ENCODE measurements at regions not wholly inside any gene's neighbourhood (a gene's known extent, or its start where the extent isn't known, plus 50 kb on each side); places are given as distances from the start of the nearest gene placed in this dataset.
"Not testable (repeated sequence)": the region's sequence is repeated elsewhere in the genome, so short reads cannot be mapped to it uniquely, and the experiment has no call there.

GRCh38 chr16:29306943-29307597 is 99.4 kb downstream of the NPIPB11 start:
- H3K4me1 Mint-ChIP-seq = no peaks in the 10 kb centered on the region
- ATAC-seq = no peak
- no peak overlapping the region for H3K4me3 Mint-ChIP-seq
- intact Hi-C loops (cut with DNase I, micrococcal nuclease) = no loop called here
- CTCF ChIA-PET = no interaction called here
- H3K9me3 Mint-ChIP-seq (ENCODE audit: low read depth) = no peaks in the 10 kb centered on the region
- no peaks in the 10 kb centered on the region for H3K27me3 Mint-ChIP-seq
- DNase-seq = no peak
- no peaks in the 10 kb centered on the region for H3K36me3 Mint-ChIP-seq (ENCODE audit: low read depth)
- POLR2A ChIA-PET = no interaction called here
- H3K27ac Mint-ChIP-seq = no peak overlapping the region

GRCh38 chr16:29306201-29306600 is 100.3 kb downstream of the NPIPB11 start:
- no peaks in the 10 kb centered on the region for H3K4me1 Mint-ChIP-seq
- DNase-seq = no peak
- no peaks in the 10 kb centered on the region for H3K9me3 Mint-ChIP-seq (ENCODE audit: low read depth)
- H3K27me3 Mint-ChIP-seq = no peaks in the 10 kb centered on the region
- intact Hi-C loops (cut with DNase I, micrococcal nuclease) = no loop called here
- no peaks in the 10 kb centered on the region for H3K36me3 Mint-ChIP-seq (ENCODE audit: low read depth)
- POLR2A ChIA-PET = no interaction called here
- H3K27ac Mint-ChIP-seq = no peak overlapping the region
- no peak overlapping the region for H3K4me3 Mint-ChIP-seq
- CTCF ChIA-PET = no interaction called here
- no peak for ATAC-seq

- DNase-seq; H3K27me3 Mint-ChIP-seq; intact Hi-C loops (cut with DNase I, micrococcal nuclease); POLR2A ChIA-PET; H3K4me3 Mint-ChIP-seq; ATAC-seq; H3K36me3 Mint-ChIP-seq (ENCODE audit: low read depth); H3K9me3 Mint-ChIP-seq (ENCODE audit: low read depth); H3K4me1 Mint-ChIP-seq; H3K27ac Mint-ChIP-seq: not testable (repeated sequence)
- CTCF ChIA-PET = interaction anchor here (0.5 kb wide), 1 partner anchor 78 kb away, joined by 3 read pairs; no protein-coding TSS in a partner anchor
Measured at GRCh38 chr16:29305018-29305417, 101.5 kb downstream of the NPIPB11 start.

GRCh38 chr16:29304251-29304650 is 102.3 kb downstream of the NPIPB11 start:
- no peak overlapping the region for H3K4me3 Mint-ChIP-seq
- ATAC-seq (no peak), DNase-seq (no peak)
- ChIA-PET POLR2A (no interaction called here), CTCF (no interaction called here)
- H3K9me3 Mint-ChIP-seq (ENCODE audit: low read depth) = no peaks in the 10 kb centered on the region
- no peaks in the 10 kb centered on the region for H3K27me3 Mint-ChIP-seq
- H3K36me3 Mint-ChIP-seq (ENCODE audit: low read depth) = no peaks in the 10 kb centered on the region
- H3K27ac Mint-ChIP-seq = no peak overlapping the region
- intact Hi-C loops (cut with DNase I, micrococcal nuclease) = no loop called here
- no peaks in the 10 kb centered on the region for H3K4me1 Mint-ChIP-seq

GRCh38 chr16:29303520-29303919 is 103.0 kb downstream of the NPIPB11 start:
- no peak for ATAC-seq
- Mint-ChIP-seq H3K4me1 (no peaks in the 10 kb centered on the region), H3K27ac (no peak overlapping the region), H3K36me3 (ENCODE audit: low read depth) (no peaks in the 10 kb centered on the region), H3K4me3 (no peak overlapping the region), H3K27me3 (no peaks in the 10 kb centered on the region), H3K9me3 (ENCODE audit: low read depth) (no peaks in the 10 kb centered on the region)
- ChIA-PET POLR2A (no interaction called here), CTCF (no interaction called here)
- no peak for DNase-seq
- intact Hi-C loops (cut with DNase I, micrococcal nuclease) = no loop called here

GRCh38 chr16:29302976-29303375 is 103.5 kb downstream of the NPIPB11 start:
- no peaks in the 10 kb centered on the region for H3K27me3 Mint-ChIP-seq
- H3K9me3 Mint-ChIP-seq (ENCODE audit: low read depth) = no peaks in the 10 kb centered on the region
- no peak overlapping the region for H3K4me3 Mint-ChIP-seq
- no peaks in the 10 kb centered on the region for H3K4me1 Mint-ChIP-seq
- ChIA-PET CTCF (no interaction called here), POLR2A (no interaction called here)
- ATAC-seq (no peak), DNase-seq (no peak)
- H3K27ac Mint-ChIP-seq = no peak overlapping the region
- H3K36me3 Mint-ChIP-seq (ENCODE audit: low read depth) = no peaks in the 10 kb centered on the region
- intact Hi-C loops (cut with DNase I, micrococcal nuclease) = no loop called here

- POLR2A ChIA-PET; intact Hi-C loops (cut with DNase I, micrococcal nuclease); H3K27ac Mint-ChIP-seq; H3K36me3 Mint-ChIP-seq (ENCODE audit: low read depth); CTCF ChIA-PET; DNase-seq; H3K9me3 Mint-ChIP-seq (ENCODE audit: low read depth); H3K4me1 Mint-ChIP-seq; ATAC-seq; H3K27me3 Mint-ChIP-seq; H3K4me3 Mint-ChIP-seq: not testable (repeated sequence)
Measured at GRCh38 chr16:29302433-29302832, 104.1 kb downstream of the NPIPB11 start.

- DNase-seq; POLR2A ChIA-PET; intact Hi-C loops (cut with DNase I, micrococcal nuclease); H3K27me3 Mint-ChIP-seq; H3K9me3 Mint-ChIP-seq (ENCODE audit: low read depth); ATAC-seq; CTCF ChIA-PET; H3K4me3 Mint-ChIP-seq; H3K4me1 Mint-ChIP-seq; H3K27ac Mint-ChIP-seq; H3K36me3 Mint-ChIP-seq (ENCODE audit: low read depth): not testable (repeated sequence)
Measured at GRCh38 chr16:29301662-29302285, 104.7 kb downstream of the NPIPB11 start.

- ATAC-seq; H3K4me3 Mint-ChIP-seq; H3K27me3 Mint-ChIP-seq; H3K4me1 Mint-ChIP-seq; CTCF ChIA-PET; intact Hi-C loops (cut with DNase I, micrococcal nuclease); POLR2A ChIA-PET; H3K27ac Mint-ChIP-seq; H3K9me3 Mint-ChIP-seq (ENCODE audit: low read depth); DNase-seq; H3K36me3 Mint-ChIP-seq (ENCODE audit: low read depth): not testable (repeated sequence)
Measured at GRCh38 chr16:29300541-29301535, 105.7 kb downstream of the NPIPB11 start.

- H3K27ac Mint-ChIP-seq; H3K4me1 Mint-ChIP-seq; ATAC-seq; H3K9me3 Mint-ChIP-seq (ENCODE audit: low read depth); H3K4me3 Mint-ChIP-seq; H3K27me3 Mint-ChIP-seq; H3K36me3 Mint-ChIP-seq (ENCODE audit: low read depth); intact Hi-C loops (cut with DNase I, micrococcal nuclease); DNase-seq; CTCF ChIA-PET; POLR2A ChIA-PET: not testable (repeated sequence)
Measured at GRCh38 chr16:29300030-29300491, 106.5 kb downstream of the NPIPB11 start.

GRCh38 chr16:29298997-29299396 is 107.5 kb downstream of the NPIPB11 start:
- DNase-seq; H3K27ac Mint-ChIP-seq; ATAC-seq; H3K9me3 Mint-ChIP-seq (ENCODE audit: low read depth); H3K4me3 Mint-ChIP-seq; POLR2A ChIA-PET; H3K36me3 Mint-ChIP-seq (ENCODE audit: low read depth); H3K4me1 Mint-ChIP-seq; H3K27me3 Mint-ChIP-seq; CTCF ChIA-PET; intact Hi-C loops (cut with DNase I, micrococcal nuclease): not testable (repeated sequence)

- H3K9me3 Mint-ChIP-seq (ENCODE audit: low read depth); H3K36me3 Mint-ChIP-seq (ENCODE audit: low read depth): not testable (repeated sequence)
Measured at GRCh38 chr16:29298307-29298706, 108.2 kb downstream of the NPIPB11 start.

More at GRCh38 chr16:29298307-29298706, 108.2 kb downstream of the NPIPB11 start:
- CTCF ChIA-PET; intact Hi-C loops (cut with DNase I, micrococcal nuclease); DNase-seq; H3K4me1 Mint-ChIP-seq; H3K4me3 Mint-ChIP-seq; H3K27ac Mint-ChIP-seq; ATAC-seq; H3K27me3 Mint-ChIP-seq; POLR2A ChIA-PET: not testable (repeated sequence)

All from activated CD4-positive, alpha-beta T cell treated with anti-CD3 and anti-CD28 coated beads for 36 hours (primary cell).